LNCaP clone FGC (cell line): ENCODE measurements at regions not wholly inside any gene's neighbourhood (a gene's known extent, or its start where the extent isn't known, plus 50 kb on each side); places are given as distances from the start of the nearest gene placed in this dataset.
"Not testable (repeated sequence)": the region's sequence is repeated elsewhere in the genome, so short reads cannot be mapped to it uniquely, and the experiment has no call there.

Experiments
- DNase-seq: peaks from one replicate; pipeline ENCODE4 v3.0.0-alpha.2; 2011; ENCODE audit warnings: low read depth
- H3K4me3 ChIP-seq: 2 replicates; pipeline ENCODE4 v1.5.1; 2011; ENCODE audit warnings: mild to moderate bottlenecking, low read depth, low read length, control low read depth
- CTCF ChIP-seq: IDR thresholded peaks from 2 replicates; pipeline ENCODE4 v1.5.1; 2012; ENCODE audit warnings: mild to moderate bottlenecking; ENCODE audit not compliant: control insufficient read depth, insufficient read depth; ENCODE audit errors: extremely low read depth

DNA sequence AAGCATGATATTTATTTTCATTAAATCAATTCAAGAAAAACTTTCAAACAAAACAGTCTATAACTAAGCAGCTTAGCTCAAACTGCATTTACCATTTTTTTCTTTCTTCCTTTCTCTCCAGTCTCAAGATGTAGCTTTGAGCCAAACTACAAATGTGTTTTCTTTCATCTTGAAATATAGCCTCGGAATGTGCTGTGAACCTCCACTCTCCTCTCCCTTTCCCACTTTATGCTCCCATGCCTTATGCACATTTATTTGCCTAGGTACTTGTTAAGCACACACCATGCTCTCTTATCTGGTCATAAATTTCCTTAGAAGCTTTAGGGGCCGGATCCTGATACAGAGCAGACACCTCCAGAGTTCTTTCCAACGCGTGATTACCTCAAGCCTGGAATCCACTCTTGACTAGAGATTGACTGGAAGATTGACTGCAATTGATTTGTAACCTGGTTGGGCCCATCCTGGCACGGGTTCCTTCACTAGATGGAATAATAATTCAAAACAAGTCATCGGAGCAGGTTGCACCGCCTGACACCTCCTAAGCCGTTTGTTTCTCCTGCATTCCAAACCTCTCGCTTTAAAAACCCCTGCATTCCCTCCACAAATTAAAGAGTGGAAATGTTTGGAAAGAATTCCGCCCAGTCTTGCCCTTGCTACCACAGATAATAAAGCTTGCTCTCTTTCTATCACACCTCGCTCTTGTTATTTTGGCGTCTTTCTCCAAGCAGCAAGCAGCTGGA is 344.7 kb downstream of the CHL1 start:
- TF ChIP-seq CTCF: no peak
- no peak overlapping the region for H3K4me3 ChIP-seq
- DNase-seq: no peak

GRCh38 chr3:542021-542420 is 345.5 kb downstream of the CHL1 start:
- TF ChIP-seq CTCF: no peak
- no peak overlapping the region for H3K4me3 ChIP-seq
- DNase-seq: no peak

DNA sequence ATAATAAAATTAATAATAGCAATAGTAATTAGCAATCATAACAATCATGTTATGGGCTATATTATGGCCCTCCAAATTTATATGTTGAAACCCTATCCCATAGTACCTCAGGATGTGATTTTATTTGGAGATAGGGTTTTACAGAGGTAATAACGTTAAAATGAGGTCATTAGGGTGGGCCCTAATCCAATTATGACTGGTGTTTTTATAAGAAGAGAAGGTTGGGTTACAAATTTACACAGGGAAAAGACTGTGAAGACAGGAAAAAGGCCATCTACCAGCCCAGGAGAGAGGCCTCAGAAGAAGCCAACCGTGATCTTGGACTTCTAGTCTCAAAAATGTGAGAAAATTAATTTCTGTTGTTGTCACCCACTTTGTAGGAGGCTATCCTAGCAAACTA is 353.1 kb downstream of the CHL1 start:
- no peak for DNase-seq
- TF ChIP-seq CTCF: no peak
- H3K4me3 ChIP-seq: no peak overlapping the region

- no peak for TF ChIP-seq CTCF
- no peak overlapping the region for H3K4me3 ChIP-seq
- no peak for DNase-seq
These were observed 353.9 kb downstream of the CHL1 start for GRCh38 chr3:550471-550870.

GRCh38 chr3:557972-558371 is 361.4 kb downstream of the CHL1 start:
- H3K4me3 ChIP-seq: no peak overlapping the region
- DNase-seq: no peak
- TF ChIP-seq CTCF: no peak

GRCh38 chr3:567488-568185 is 371.1 kb downstream of the CHL1 start:
- no peak for TF ChIP-seq CTCF
- H3K4me3 ChIP-seq: no peak overlapping the region
- no peak for DNase-seq

DNA sequence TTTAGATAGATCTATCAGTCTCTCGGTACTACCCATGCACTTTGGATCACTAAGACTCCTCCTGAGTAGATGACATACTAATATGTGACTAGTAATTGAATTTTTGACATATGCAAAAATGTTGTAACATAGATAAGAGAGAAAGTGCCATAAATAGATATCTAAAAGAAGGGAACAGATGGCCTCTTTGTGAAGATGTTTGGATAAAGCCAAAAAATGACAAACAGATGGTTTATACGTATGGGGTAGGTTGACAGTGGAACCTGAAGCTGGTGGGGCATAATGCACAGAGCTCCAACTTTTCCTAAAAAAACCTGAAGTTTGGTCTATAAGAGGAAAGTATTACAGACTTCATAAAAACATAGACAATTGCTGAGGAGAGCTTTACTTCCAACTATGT is 383.0 kb downstream of the CHL1 start:
- H3K4me3 ChIP-seq, DNase-seq: not testable (repeated sequence)

- not testable (repeated sequence) for DNase-seq, H3K4me3 ChIP-seq
These were observed 392.5 kb downstream of the CHL1 start for GRCh38 chr3:589066-589465.

- DNase-seq, H3K4me3 ChIP-seq: not testable (repeated sequence)
These were observed 400.7 kb downstream of the CHL1 start for GRCh38 chr3:597304-597703.

DNA sequence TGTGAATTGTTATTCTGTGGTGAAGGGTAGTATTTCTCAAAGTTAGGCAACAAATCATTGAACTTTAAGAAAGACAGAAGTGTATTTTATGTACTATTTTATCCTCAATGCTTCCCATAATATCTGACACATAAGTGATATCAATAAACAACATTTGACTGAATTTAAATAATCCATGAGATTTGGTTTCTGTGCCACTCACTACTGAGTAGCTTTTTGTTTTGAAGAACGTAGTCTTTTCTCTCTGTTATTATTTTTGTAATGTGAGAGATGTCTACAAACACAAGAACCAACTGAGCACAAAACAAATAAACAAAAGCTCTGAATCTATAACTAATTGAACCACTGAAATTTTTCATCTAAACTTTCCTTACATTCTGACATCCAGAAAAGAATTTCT is 401.2 kb downstream of the CHL1 start:
- not testable (repeated sequence) for H3K4me3 ChIP-seq, DNase-seq

- H3K4me3 ChIP-seq, DNase-seq: not testable (repeated sequence)
These were observed 410.9 kb downstream of the CHL1 start for GRCh38 chr3:607480-607879.
